ENCODE measurements at regions not wholly inside any gene's neighbourhood (a gene's known extent, or its start where the extent isn't known, plus 50 kb on each side); places are given as distances from the start of the nearest gene placed in this dataset.

GRCh38 chr6:123712831-123713230 is 76.1 kb upstream of the TRDN start:
- no peak for TF ChIP-seq CTCF (conservative IDR thresholded peaks at IDR 0.05)
- no peak for TF ChIP-seq ZFX (IDR thresholded peaks at IDR 0.05)
- H3K27ac ChIP-seq, result no peak overlapping the region

- TF ChIP-seq ZFX (IDR thresholded peaks at IDR 0.05) (no peak), CTCF (conservative IDR thresholded peaks at IDR 0.05) (no peak)
- no peak overlapping the region for H3K27ac ChIP-seq
Observed at GRCh38 chr6:123702943-123703342, 66.2 kb upstream of the TRDN start.

- no peak for TF ChIP-seq ZFX (IDR thresholded peaks at IDR 0.05)
- no peak for TF ChIP-seq CTCF (conservative IDR thresholded peaks at IDR 0.05)
Observed at GRCh38 chr6:123687864-123688263, 51.1 kb upstream of the TRDN start.

More at GRCh38 chr6:123687864-123688263, 51.1 kb upstream of the TRDN start:
- no peak overlapping the region for H3K27ac ChIP-seq
